GM10266 (cell line): ENCODE measurements at regions not wholly inside any gene's neighbourhood (a gene's known extent, or its start where the extent isn't known, plus 50 kb on each side); places are given as distances from the start of the nearest gene placed in this dataset.
"Not testable (repeated sequence)": the region's sequence is repeated elsewhere in the genome, so short reads cannot be mapped to it uniquely, and the experiment has no call there.

ENCODE experiments used
- DNase-seq: peaks from one replicate; pipeline ENCODE4 v3.0.0; 2012; ENCODE audit errors: extremely low spot score
- CTCF ChIP-seq: IDR thresholded peaks from 2 replicates; pipeline ENCODE4 v1.5.1; 2012; ENCODE audit warnings: mild to moderate bottlenecking, low read depth; ENCODE audit not compliant: control insufficient read depth, insufficient read depth; ENCODE audit errors: missing control alignments

- TF ChIP-seq CTCF, result no peak
- DNase-seq, result no peak
Observed at GRCh38 chr3:106355873-106356272, 487.1 kb upstream of the CBLB start.

- no peak for DNase-seq
- TF ChIP-seq CTCF, result no peak
Observed at GRCh38 chr3:106359692-106360091, 490.9 kb upstream of the CBLB start.

- not testable (repeated sequence) for DNase-seq
Observed at GRCh38 chr3:106360901-106361300, 492.1 kb upstream of the CBLB start.

- DNase-seq, result no peak
- TF ChIP-seq CTCF, result no peak
Observed at GRCh38 chr3:106364477-106364876, 495.7 kb upstream of the CBLB start.

- TF ChIP-seq CTCF, result no peak
Observed at GRCh38 chr3:106365061-106365691, 496.4 kb upstream of the CBLB start.

GRCh38 chr3:106366352-106366751 is 497.5 kb upstream of the CBLB start:
- no peak for TF ChIP-seq CTCF
- DNase-seq, result no peak

More at GRCh38 chr3:106365061-106365691, 496.4 kb upstream of the CBLB start:
- DNase-seq, result no peak

- no peak for TF ChIP-seq CTCF
- DNase-seq, result no peak
Observed at GRCh38 chr3:106367496-106367895, 498.7 kb upstream of the CBLB start.
